K562 (cell line): ENCODE measurements at regions not wholly inside any gene's neighbourhood (a gene's known extent, or its start where the extent isn't known, plus 50 kb on each side); places are given as distances from the start of the nearest gene placed in this dataset.

Experiments used
- ATAC-seq: fragments of 200-7000 bp; cut with Tn5 transposase; 3 replicates; pipeline ENCODE4 v1.9.1; 2020; ENCODE audit warnings: moderate library complexity
- BruUV-seq: library from RNA; stranded (reverse); fragments of 400-500 nt; replicated peaks from 2 replicates; lab custom pipeline; 2021; lab: Mats Ljungman, UMichigan
- CTCF ChIA-PET: fragments of 300-600 bp; formaldehyde crosslinking; extraction: SDS; loops from one replicate; lab custom pipeline; 2021; ENCODE audit warnings: low intra/inter-chr PET ratio; lab: Yijun Ruan, JAX
- POLR2A ChIA-PET: fragments of 300-600, 350-650 bp; sonication (Branson Sonifier 250); formaldehyde crosslinking; extraction: SDS; loops from one replicate; lab custom pipeline; 2021; ENCODE audit warnings: antibody characterized with exemption, inconsistent platforms; lab: Yijun Ruan, JAX
- DNase-seq, 4 experiments: peaks; one replicate each; pipeline versions ENCODE4 v3.0.0 to v3.0.0-alpha.2; 2011 to 2018; ENCODE audit warnings: low spot score in 3 of 4, mixed read lengths in 3 of 4; ENCODE audit errors: extremely low read depth in 1 of 4
- FAIRE-seq: peaks from 2 replicates; lab custom pipeline; 2011; peaks lifted over from hg19 to GRCh38; lab: Jason Lieb, UNC
- H2AFZ ChIP-seq: 2 replicates; pipeline ENCODE4 v1.6.0; 2011; ENCODE audit warnings: low read depth, low read length, control low read depth, inconsistent platforms
- H3K27ac ChIP-seq: fragments of 200-600 bp; 3 replicates; pipeline ENCODE4 v1.8.0; 2011; ENCODE audit warnings: low read depth, mild to moderate bottlenecking, control low read depth, inconsistent platforms, low read length, moderate library complexity, mixed read lengths; ENCODE audit errors: extremely low read depth
- H3K27me3 ChIP-seq, 2 experiments: fragments of 300-600 bp in 1 of 2; 2 replicates in 1 of 2; 3 replicates in 1 of 2; pipeline versions ENCODE4 v1.6.0 to v1.8.0; 2011; ENCODE audit warnings: inconsistent platforms in 2 of 2, low read length in 2 of 2, mild to moderate bottlenecking in 1 of 2, mixed read lengths in 1 of 2, moderate library complexity in 1 of 2; ENCODE audit not compliant: control insufficient read depth in 2 of 2, insufficient read depth in 2 of 2
- H3K36me3 ChIP-seq: fragments of 300-600 bp; 3 replicates; pipeline ENCODE4 v1.8.0; 2011; ENCODE audit warnings: mild to moderate bottlenecking, low read length, inconsistent platforms; ENCODE audit not compliant: control insufficient read depth, insufficient read depth
- H3K4me1 ChIP-seq, 2 experiments: fragments of 200-600 bp in 1 of 2; replicated peaks in 1 of 2; 2 replicates in 1 of 2; 3 replicates in 1 of 2; pipeline versions ENCODE4 v1.5.1 to v1.8.0; 2011; ENCODE audit warnings: inconsistent platforms in 2 of 2, low read length in 2 of 2, mild to moderate bottlenecking in 1 of 2, mixed read lengths in 1 of 2, moderate library complexity in 1 of 2; ENCODE audit not compliant: control insufficient read depth in 2 of 2, insufficient read depth in 2 of 2
- H3K4me2 ChIP-seq: 2 replicates; pipeline ENCODE4 v1.6.1; 2011; ENCODE audit warnings: low read length, control low read depth, inconsistent platforms, mixed read lengths; ENCODE audit not compliant: insufficient read depth
- H3K4me3 ChIP-seq: fragments of 200-600 bp; sonication (generic), shearing (Covaris generic); 2 replicates; pipeline ENCODE4 v1.5.1; 2016; ENCODE audit warnings: control low read depth, inconsistent platforms
- H3K79me2 ChIP-seq: fragments of 200-600 bp; 3 replicates; pipeline ENCODE4 v1.8.0; 2011; ENCODE audit warnings: low read length, inconsistent platforms; ENCODE audit not compliant: control insufficient read depth, insufficient read depth
- H3K9ac ChIP-seq, 2 experiments: 2 replicates each; pipeline versions ENCODE4 v1.6.0 to v1.6.1; 2011; ENCODE audit warnings: low read depth in 2 of 2, low read length in 2 of 2, control low read depth in 1 of 2, inconsistent platforms in 1 of 2, mild to moderate bottlenecking in 1 of 2, mixed read lengths in 1 of 2; ENCODE audit not compliant: insufficient read depth in 1 of 2
- H3K9me1 ChIP-seq: one replicate; pipeline ENCODE4 v1.6.0; 2011; ENCODE audit warnings: inconsistent platforms, mild to moderate bottlenecking, low read length, moderate library complexity; ENCODE audit not compliant: control insufficient read depth, insufficient read depth
- H3K9me3 ChIP-seq: replicated peaks from 2 replicates; pipeline ENCODE4 v1.5.1; 2011; ENCODE audit warnings: low read depth, low read length, inconsistent platforms; ENCODE audit not compliant: control insufficient read depth, insufficient read depth
- H4K20me1 ChIP-seq: replicated peaks from 2 replicates; pipeline ENCODE4 v1.6.1; 2011; ENCODE audit warnings: low read length, inconsistent platforms, mixed read lengths; ENCODE audit not compliant: control insufficient read depth, insufficient read depth
- BHLHE40 ChIP-seq: IDR thresholded peaks from 2 replicates; pipeline ENCODE4 v1.6.1; 2011; ENCODE audit warnings: low read length, improper control_type of control experiment
- CBX3 ChIP-seq, 2 experiments: IDR thresholded peaks; 1 replicate in 1 of 2; 2 replicates in 1 of 2; pipeline ENCODE4 v1.6.1; 2012; ENCODE audit warnings: inconsistent platforms in 2 of 2, low read length in 2 of 2, borderline replicate concordance in 1 of 2, control low read depth in 1 of 2
- CC2D1A ChIP-seq: fragments of 450-650 bp; IDR thresholded peaks from 2 replicates; pipeline ENCODE4 v1.6.1; 2017; ENCODE audit warnings: mild to moderate bottlenecking
- CCAR2 ChIP-seq: fragments of 200-400 bp; formaldehyde crosslinking; IDR thresholded peaks from 2 replicates; pipeline ENCODE4 v1.6.1; 2017; ENCODE audit warnings: mild to moderate bottlenecking, low read depth, low read length
- GABPB2 ChIP-seq: fragments of 250-450 bp; sonication (Bioruptor Pico); conservative IDR thresholded peaks from 2 replicates; pipeline ENCODE4 v1.5.1; 2021; ENCODE audit warnings: mild to moderate bottlenecking
- PCBP1 ChIP-seq: fragments of 200-400 bp; formaldehyde crosslinking; IDR thresholded peaks from 2 replicates; pipeline ENCODE4 v1.6.1; 2018; ENCODE audit warnings: mild to moderate bottlenecking, low read depth, low read length; ENCODE audit not compliant: poor library complexity, severe bottlenecking
- PTTG1 ChIP-seq: fragments of 450-650 bp; IDR thresholded peaks from 2 replicates; pipeline ENCODE4 v1.6.1; 2016; ENCODE audit warnings: low read depth, mild to moderate bottlenecking, missing genetic modification characterization, missing compliant biosample characterization
- SREBF1 ChIP-seq: fragments of 150-350 bp; IDR thresholded peaks from 2 replicates; pipeline ENCODE4 v1.6.1; 2014; ENCODE audit warnings: antibody characterized with exemption, low read depth, low read length, borderline replicate concordance
- ZFP36 ChIP-seq: fragments of 150-350 bp; IDR thresholded peaks from 2 replicates; pipeline ENCODE4 v1.6.1; 2018; ENCODE audit warnings: low read length, low read depth; ENCODE audit not compliant: partially characterized antibody
- ZNF140 ChIP-seq: fragments of 250-450 bp; sonication (Bioruptor Pico); IDR thresholded peaks from 2 replicates; pipeline ENCODE4 v1.8.0; 2021; ENCODE audit warnings: moderate library complexity, mild to moderate bottlenecking, inconsistent platforms
- ZNF696 ChIP-seq: fragments of 250-450 bp; sonication (Bioruptor Pico); conservative IDR thresholded peaks from 2 replicates; pipeline ENCODE4 v1.4.0; 2020; ENCODE audit warnings: mild to moderate bottlenecking, moderate library complexity
- ZNF75A ChIP-seq: fragments of 450-650 bp; formaldehyde crosslinking; IDR thresholded peaks from 2 replicates; pipeline ENCODE4 v1.4.0; 2020; ENCODE audit warnings: mild to moderate bottlenecking
- WGBS: fragments of 100-300 bp; shearing (Covaris generic); methylation state at CpG from one replicate; pipeline ENCODE4 v1.1.6; 2016; ENCODE audit warnings: low coverage, mixed read lengths; ENCODE audit not compliant: insufficient coverage; ENCODE audit errors: missing lambda C conversion rate; 5-methylcytosine and 5-hydroxymethylcytosine counted together
- in situ Hi-C: fragments of 300-500 bp; cut with MboI; formaldehyde crosslinking; loops from 4 replicates; pipeline ENCODE4 v1.15.0; 2018; ENCODE audit warnings: inconsistent platforms, mixed read lengths
- intact Hi-C: fragments of 100-400 bp; cut with micrococcal nuclease; formaldehyde crosslinking; loops from 2 replicates; pipeline ENCODE4 v1.14.2; 2022
- TF ChIP-seq, protein P1 (sequence below): fragments of 450-650 bp; formaldehyde crosslinking; IDR thresholded peaks from 2 replicates; pipeline ENCODE4 v1.4.0; 2022; ENCODE audit warnings: missing genetic modification characterization
- TF ChIP-seq, protein P2 (sequence below): sonication (generic); formaldehyde crosslinking; IDR thresholded peaks from 2 replicates; pipeline ENCODE4 v1.8.0; 2022; ENCODE audit warnings: mild to moderate bottlenecking, missing genetic modification reagents
- TF ChIP-seq, protein P3 (sequence below): fragments of 250-450 bp; sonication (Bioruptor Pico); IDR thresholded peaks from 2 replicates; pipeline ENCODE4 v1.4.0; 2020
- TF ChIP-seq, protein P4 (sequence below): sonication (generic); formaldehyde crosslinking; IDR thresholded peaks from 2 replicates; pipeline ENCODE4 v1.8.0; 2022; ENCODE audit warnings: missing genetic modification reagents, mild to moderate bottlenecking, borderline replicate concordance

DNA sequence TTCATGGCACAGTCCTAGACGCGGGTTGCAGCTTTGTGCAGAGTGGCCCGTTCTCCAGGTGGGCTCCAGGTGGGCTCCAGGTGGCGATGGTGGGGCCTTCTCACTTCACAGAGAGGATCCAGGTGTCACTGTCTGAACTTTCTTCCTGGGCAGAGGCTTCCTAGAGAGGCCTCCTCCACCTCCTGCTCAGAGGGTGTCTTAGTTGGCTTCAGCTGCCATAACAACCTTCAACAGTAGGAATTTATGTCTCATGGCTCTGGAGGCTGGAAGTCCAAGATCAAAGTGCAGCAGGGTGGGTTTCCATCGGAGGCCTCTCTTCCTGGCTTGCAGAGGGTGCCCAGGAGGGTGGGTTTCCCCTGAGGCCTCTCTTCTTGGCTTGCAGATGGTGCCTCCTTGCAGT, 125.1 kb downstream of the GLRX3 start (continued):
- TF ChIP-seq, protein P1, sequence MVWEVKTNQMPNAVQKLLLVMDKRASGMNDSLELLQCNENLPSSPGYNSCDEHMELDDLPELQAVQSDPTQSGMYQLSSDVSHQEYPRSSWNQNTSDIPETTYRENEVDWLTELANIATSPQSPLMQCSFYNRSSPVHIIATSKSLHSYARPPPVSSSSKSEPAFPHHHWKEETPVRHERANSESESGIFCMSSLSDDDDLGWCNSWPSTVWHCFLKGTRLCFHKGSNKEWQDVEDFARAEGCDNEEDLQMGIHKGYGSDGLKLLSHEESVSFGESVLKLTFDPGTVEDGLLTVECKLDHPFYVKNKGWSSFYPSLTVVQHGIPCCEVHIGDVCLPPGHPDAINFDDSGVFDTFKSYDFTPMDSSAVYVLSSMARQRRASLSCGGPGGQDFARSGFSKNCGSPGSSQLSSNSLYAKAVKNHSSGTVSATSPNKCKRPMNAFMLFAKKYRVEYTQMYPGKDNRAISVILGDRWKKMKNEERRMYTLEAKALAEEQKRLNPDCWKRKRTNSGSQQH (CRISPR knock-in tag), result no peak
- TF ChIP-seq PTTG1 (tag), result no peak
- TF ChIP-seq ZNF140, result no peak
- TF ChIP-seq, protein P2, sequence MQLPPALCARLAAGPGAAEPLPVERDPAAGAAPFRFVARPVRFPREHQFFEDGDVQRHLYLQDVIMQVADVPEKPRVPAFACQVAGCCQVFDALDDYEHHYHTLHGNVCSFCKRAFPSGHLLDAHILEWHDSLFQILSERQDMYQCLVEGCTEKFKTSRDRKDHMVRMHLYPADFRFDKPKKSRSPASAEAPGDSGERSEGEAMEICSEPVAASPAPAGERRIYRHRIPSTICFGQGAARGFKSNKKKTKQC (CRISPR knock-in tag), result no peak

DNA sequence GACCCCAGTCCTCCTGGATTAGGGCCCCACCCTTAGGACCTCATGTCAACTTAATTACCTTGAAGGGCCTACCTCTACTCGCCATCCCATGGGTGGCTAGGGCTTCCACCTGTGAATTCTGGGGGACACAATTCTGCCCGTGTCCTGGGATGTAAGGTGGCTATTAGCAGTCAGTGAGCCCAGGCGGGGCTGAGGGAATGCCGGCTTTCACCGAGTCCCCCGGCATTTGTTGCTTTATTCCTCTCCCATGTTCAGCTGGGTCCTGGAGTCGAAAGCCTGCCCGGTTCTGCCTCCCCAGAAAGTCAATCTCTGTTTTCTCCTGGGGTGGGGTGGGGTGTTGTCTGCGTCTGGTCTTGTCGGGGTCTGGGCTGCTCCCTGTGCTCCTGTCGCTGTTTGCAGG, 125.6 kb downstream of the GLRX3 start:
- no peak overlapping the region for H3K9ac ChIP-seq
- in situ Hi-C loops, result no loop called here
- H3K9me1 ChIP-seq, result no peaks in the 10 kb centered on the region
- no peaks in the 10 kb centered on the region for H4K20me1 ChIP-seq
- no peak overlapping the region for H3K4me3 ChIP-seq
- ChIA-PET CTCF (no interaction called here), POLR2A (no interaction called here)
- WGBS, result 0% methylated on average over 1 of the region's 11 CpGs
- H3K9me3 ChIP-seq, result no peaks in the 10 kb centered on the region
- FAIRE-seq, result no peak
- peaks cover 0 to 26% of the 10 kb centered on the region in 2 experiments; a peak in 1 of 5 replicates for H3K27me3 ChIP-seq
- H3K36me3 ChIP-seq, result no peaks in the 10 kb centered on the region
- H2AFZ ChIP-seq, result no peak overlapping the region
- no peak for ATAC-seq
- no peak overlapping the region for H3K4me2 ChIP-seq
- BruUV-seq, result no TSS peak
- no peak overlapping the region for H3K27ac ChIP-seq
- no peak for DNase-seq
- intact Hi-C loops, result no loop called here
- no peaks in the 10 kb centered on the region for H3K4me1 ChIP-seq
- H3K79me2 ChIP-seq, result no peaks in the 10 kb centered on the region
- TF ChIP-seq, protein P3, sequence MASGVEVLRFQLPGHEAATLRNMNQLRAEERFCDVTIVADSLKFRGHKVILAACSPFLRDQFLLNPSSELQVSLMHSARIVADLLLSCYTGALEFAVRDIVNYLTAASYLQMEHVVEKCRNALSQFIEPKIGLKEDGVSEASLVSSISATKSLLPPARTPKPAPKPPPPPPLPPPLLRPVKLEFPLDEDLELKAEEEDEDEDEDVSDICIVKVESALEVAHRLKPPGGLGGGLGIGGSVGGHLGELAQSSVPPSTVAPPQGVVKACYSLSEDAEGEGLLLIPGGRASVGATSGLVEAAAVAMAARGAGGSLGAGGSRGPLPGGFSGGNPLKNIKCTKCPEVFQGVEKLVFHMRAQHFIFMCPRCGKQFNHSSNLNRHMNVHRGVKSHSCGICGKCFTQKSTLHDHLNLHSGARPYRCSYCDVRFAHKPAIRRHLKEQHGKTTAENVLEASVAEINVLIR, result no peak
- TF ChIP-seq GABPB2 (CRISPR knock-in tag) (no peak), SREBF1 (no peak), CCAR2 (no peak), PCBP1 (no peak), ZNF75A (CRISPR knock-in tag) (no peak), ZFP36 (no peak), ZNF696 (CRISPR knock-in tag) (no peak), BHLHE40 (no peak), CBX3 (IDR thresholded peaks at IDR 0.05; ENCODE audit: borderline replicate concordance in 1 of 2, low read length in 2 of 2) (no peak), CC2D1A (no peak)
- TF ChIP-seq, protein P4, sequence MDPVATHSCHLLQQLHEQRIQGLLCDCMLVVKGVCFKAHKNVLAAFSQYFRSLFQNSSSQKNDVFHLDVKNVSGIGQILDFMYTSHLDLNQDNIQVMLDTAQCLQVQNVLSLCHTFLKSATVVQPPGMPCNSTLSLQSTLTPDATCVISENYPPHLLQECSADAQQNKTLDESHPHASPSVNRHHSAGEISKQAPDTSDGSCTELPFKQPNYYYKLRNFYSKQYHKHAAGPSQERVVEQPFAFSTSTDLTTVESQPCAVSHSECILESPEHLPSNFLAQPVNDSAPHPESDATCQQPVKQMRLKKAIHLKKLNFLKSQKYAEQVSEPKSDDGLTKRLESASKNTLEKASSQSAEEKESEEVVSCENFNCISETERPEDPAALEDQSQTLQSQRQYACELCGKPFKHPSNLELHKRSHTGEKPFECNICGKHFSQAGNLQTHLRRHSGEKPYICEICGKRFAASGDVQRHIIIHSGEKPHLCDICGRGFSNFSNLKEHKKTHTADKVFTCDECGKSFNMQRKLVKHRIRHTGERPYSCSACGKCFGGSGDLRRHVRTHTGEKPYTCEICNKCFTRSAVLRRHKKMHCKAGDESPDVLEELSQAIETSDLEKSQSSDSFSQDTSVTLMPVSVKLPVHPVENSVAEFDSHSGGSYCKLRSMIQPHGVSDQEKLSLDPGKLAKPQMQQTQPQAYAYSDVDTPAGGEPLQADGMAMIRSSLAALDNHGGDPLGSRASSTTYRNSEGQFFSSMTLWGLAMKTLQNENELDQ (CRISPR knock-in tag), result no peak
